CD4-positive, alpha-beta memory T cell (primary cell): ENCODE measurements at regions not wholly inside any gene's neighbourhood (a gene's known extent, or its start where the extent isn't known, plus 50 kb on each side); places are given as distances from the start of the nearest gene placed in this dataset.
A peak's percentile ranks its signal among the peaks of the same experiment; 100 is the strongest.

Experiments
- CTCF ChIA-PET: fragments of 350-600 bp; sonication (Branson Sonifier 250); formaldehyde crosslinking; loops from one replicate; lab custom pipeline; 2021; ENCODE audit warnings: inconsistent platforms; ENCODE audit not compliant: partially characterized antibody; lab: Charles Lee
- POLR2A ChIA-PET: fragments of 350-600 bp; sonication (Branson Sonifier 250); formaldehyde crosslinking; loops from one replicate; lab custom pipeline; 2021; ENCODE audit not compliant: partially characterized antibody; lab: Charles Lee
- DNase-seq, 5 donors: peaks; one replicate each; pipeline versions ENCODE4 v3.0.0 to v3.0.0-alpha.2; 2020 to 2022; ENCODE audit warnings: mixed read lengths in 1 of 5
- H3K27ac ChIP-seq: one replicate; pipeline ENCODE4 v1.7.0; 2013; ENCODE audit warnings: low read depth, low read length
- H3K27me3 ChIP-seq: 2 replicates; pipeline ENCODE4 v1.7.0; 2013; ENCODE audit warnings: mild to moderate bottlenecking, low read length, moderate library complexity; ENCODE audit not compliant: insufficient read depth
- H3K36me3 ChIP-seq: 2 replicates; pipeline ENCODE4 v1.7.0; 2013; ENCODE audit warnings: mild to moderate bottlenecking, low read length, moderate library complexity; ENCODE audit not compliant: insufficient read depth
- H3K4me1 ChIP-seq: 2 replicates; pipeline ENCODE4 v1.7.0; 2013; ENCODE audit warnings: mild to moderate bottlenecking, low read length, moderate library complexity; ENCODE audit not compliant: insufficient read depth
- H3K4me3 ChIP-seq, 2 donors: one replicate each; pipeline ENCODE4 v1.7.0; 2013; ENCODE audit warnings: low read length in 2 of 2, mild to moderate bottlenecking in 1 of 2
- H3K9me3 ChIP-seq, 2 donors: one replicate each; pipeline ENCODE4 v1.7.0; 2013; ENCODE audit warnings: low read length in 2 of 2, control low read depth in 1 of 2; ENCODE audit not compliant: control insufficient read depth in 1 of 2
- H3K27ac Mint-ChIP-seq, 7 donors: one replicate each; pipeline ENCODE4 v1.8.0; 2020 to 2021; ENCODE audit warnings: mixed read lengths in 7 of 7, mild to moderate bottlenecking in 6 of 7, inconsistent platforms in 3 of 7, moderate library complexity in 3 of 7
- H3K27me3 Mint-ChIP-seq, 2 donors: one replicate each; pipeline ENCODE4 v1.8.0; 2020 to 2021; ENCODE audit warnings: mixed read lengths in 2 of 2
- H3K36me3 Mint-ChIP-seq, 2 donors: one replicate each; pipeline ENCODE4 v1.8.0; 2020 to 2021; ENCODE audit warnings: mixed read lengths in 2 of 2, inconsistent platforms in 1 of 2, mild to moderate bottlenecking in 1 of 2
- H3K4me1 Mint-ChIP-seq, 4 donors: one replicate each; pipeline ENCODE4 v1.8.0; 2020 to 2021; ENCODE audit warnings: mixed read lengths in 4 of 4, mild to moderate bottlenecking in 1 of 4
- H3K4me3 Mint-ChIP-seq, 8 donors: one replicate each; pipeline ENCODE4 v1.8.0; 2020 to 2021; ENCODE audit warnings: mixed read lengths in 8 of 8, mild to moderate bottlenecking in 7 of 8, moderate library complexity in 6 of 8, inconsistent platforms in 3 of 8
- H3K9me3 Mint-ChIP-seq, 8 donors: one replicate each; pipeline ENCODE4 v1.8.0; 2020 to 2021; ENCODE audit warnings: mixed read lengths in 8 of 8, mild to moderate bottlenecking in 5 of 8, inconsistent platforms in 3 of 8, moderate library complexity in 1 of 8
- intact Hi-C: fragments of 100-400 bp; cut with micrococcal nuclease; formaldehyde crosslinking; loops from one replicate; pipeline ENCODE4 v1.15.1; 2023

DNA sequence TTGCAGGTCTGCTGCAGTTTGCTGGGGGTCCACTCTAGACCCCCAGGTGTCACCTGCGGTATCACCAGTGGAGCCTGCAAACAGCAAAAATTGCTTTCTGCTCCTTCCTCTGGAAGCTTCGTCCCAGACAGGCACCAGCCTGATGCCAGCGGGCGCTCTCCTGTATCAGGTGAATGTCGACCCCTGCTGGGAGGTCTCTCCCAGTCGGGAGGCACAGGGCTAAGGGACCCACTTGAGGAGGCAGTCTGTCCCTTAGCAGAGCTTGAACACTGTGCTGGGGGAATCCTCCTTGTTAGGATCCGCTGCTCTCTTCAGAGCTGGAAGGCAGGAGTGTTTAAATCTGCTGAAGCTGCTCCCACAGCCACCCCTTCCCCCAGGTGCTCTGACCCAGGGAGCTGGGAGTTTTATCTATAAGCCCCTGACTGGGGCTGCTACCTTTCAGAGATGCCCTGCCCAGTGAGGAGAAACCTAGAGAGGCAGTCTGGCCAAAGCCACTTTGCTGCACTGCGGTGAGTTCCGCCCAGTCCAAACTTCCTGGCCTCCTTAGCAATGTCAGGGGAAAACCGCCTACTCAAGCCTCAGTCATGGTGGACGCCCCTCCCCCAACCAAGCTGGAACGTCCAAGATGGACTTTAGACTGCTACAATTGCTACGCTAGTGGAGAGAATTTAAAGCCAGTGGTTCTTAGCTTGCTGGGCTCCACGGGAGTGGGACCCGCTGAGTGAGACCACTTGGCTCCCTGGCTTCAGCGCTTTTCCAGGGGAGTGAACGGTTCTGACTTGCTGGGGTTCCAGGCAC, 652.5 kb downstream of the KCNJ3 start:
- ChIA-PET POLR2A (no interaction called here), CTCF (no interaction called here)
- H3K27me3 Mint-ChIP-seq: peaks cover 0 to 2% of the 10 kb centered on the region in 2 donors
- H3K36me3 Mint-ChIP-seq: no peaks in the 10 kb centered on the region
- H3K9me3 Mint-ChIP-seq: peaks cover 0 to 4% (median 0%) of the 10 kb centered on the region in 8 donors
- H3K27me3 ChIP-seq: no peaks in the 10 kb centered on the region
- intact Hi-C loops: no loop called here
- no peaks in the 10 kb centered on the region for H3K4me1 Mint-ChIP-seq
- no peaks in the 10 kb centered on the region for H3K9me3 ChIP-seq
- no peak overlapping the region for H3K27ac ChIP-seq
- no peaks in the 10 kb centered on the region for H3K4me1 ChIP-seq
- H3K27ac Mint-ChIP-seq: no peak overlapping the region
- H3K36me3 ChIP-seq: no peaks in the 10 kb centered on the region
- H3K4me3 Mint-ChIP-seq: no peak overlapping the region
- H3K4me3 ChIP-seq: no peak overlapping the region
- DNase-seq: peak in 1 of 5 donors; percentile 34

- Histone ChIP-seq H3K4me1 (no peaks in the 10 kb centered on the region), H3K4me3 (no peak overlapping the region), H3K36me3 (no peaks in the 10 kb centered on the region), H3K27ac (no peak overlapping the region), H3K27me3 (no peaks in the 10 kb centered on the region), H3K9me3 (no peaks in the 10 kb centered on the region)
- DNase-seq: no peak
- Mint-ChIP-seq H3K4me1 (no peaks in the 10 kb centered on the region), H3K9me3 (peaks cover 0 to 6% (median 0%) of the 10 kb centered on the region in 8 donors), H3K27me3 (no peaks in the 10 kb centered on the region), H3K36me3 (no peaks in the 10 kb centered on the region), H3K4me3 (no peak overlapping the region), H3K27ac (no peak overlapping the region)
- ChIA-PET CTCF (interaction anchor here (0.6 kb wide), 1 partner anchor 914 kb away, joined by 3 read pairs; no protein-coding TSS in a partner anchor), POLR2A (no interaction called here)
- intact Hi-C loops: no loop called here
These were observed 633.5 kb downstream of the KCNJ3 start for GRCh38 chr2:155332016-155332415.

GRCh38 chr2:155320236-155320635, 621.7 kb downstream of the KCNJ3 start:
- DNase-seq: no peak
- POLR2A ChIA-PET: no interaction called here
- Mint-ChIP-seq H3K9me3 (peaks cover 0 to 5% (median 0%) of the 10 kb centered on the region in 8 donors), H3K4me1 (no peaks in the 10 kb centered on the region), H3K36me3 (no peaks in the 10 kb centered on the region), H3K27me3 (no peaks in the 10 kb centered on the region), H3K4me3 (no peak overlapping the region), H3K27ac (no peak overlapping the region)
- Histone ChIP-seq H3K4me1 (no peaks in the 10 kb centered on the region), H3K4me3 (no peak overlapping the region), H3K27me3 (no peaks in the 10 kb centered on the region), H3K36me3 (no peaks in the 10 kb centered on the region), H3K9me3 (no peaks in the 10 kb centered on the region), H3K27ac (no peak overlapping the region)
- CTCF ChIA-PET: interaction anchor here (1.2 kb wide), 1 partner anchor 8 kb away, joined by 3 read pairs; no protein-coding TSS in a partner anchor
- intact Hi-C loops: no loop called here

DNA sequence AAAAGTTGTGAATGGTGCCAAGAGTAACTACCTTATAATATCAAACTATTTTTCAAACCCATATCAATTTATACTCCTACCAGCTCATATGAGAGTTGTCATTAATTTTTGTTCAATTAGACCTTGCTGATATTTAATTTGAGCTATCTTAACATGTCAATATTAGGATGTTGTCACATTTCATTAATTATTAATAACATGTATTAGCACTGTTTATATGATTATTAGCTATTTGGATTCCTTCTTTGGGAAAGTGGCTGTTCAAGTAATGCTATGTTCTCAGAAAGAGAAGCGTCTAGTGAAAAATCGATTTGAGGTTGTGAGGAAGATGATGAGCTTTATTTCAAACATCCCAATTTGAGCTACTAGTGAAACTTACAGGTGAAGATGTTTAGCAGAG, 620.2 kb downstream of the KCNJ3 start:
- H3K27ac ChIP-seq: no peak overlapping the region
- no peak overlapping the region for H3K4me3 Mint-ChIP-seq
- H3K36me3 Mint-ChIP-seq: no peaks in the 10 kb centered on the region
- no peaks in the 10 kb centered on the region for H3K27me3 ChIP-seq
- POLR2A ChIA-PET: no interaction called here
- H3K27ac Mint-ChIP-seq: peak overlapping the region in 1 of 7 donors; percentile 48
- H3K36me3 ChIP-seq: no peaks in the 10 kb centered on the region
- no peaks in the 10 kb centered on the region for H3K27me3 Mint-ChIP-seq
- intact Hi-C loops: no loop called here
- CTCF ChIA-PET: no interaction called here
- no peak overlapping the region for H3K4me3 ChIP-seq
- no peaks in the 10 kb centered on the region for H3K4me1 ChIP-seq
- H3K9me3 Mint-ChIP-seq: peaks cover 0 to 2% (median 0%) of the 10 kb centered on the region in 8 donors
- H3K9me3 ChIP-seq: no peaks in the 10 kb centered on the region
- DNase-seq: no peak
- no peaks in the 10 kb centered on the region for H3K4me1 Mint-ChIP-seq

DNA sequence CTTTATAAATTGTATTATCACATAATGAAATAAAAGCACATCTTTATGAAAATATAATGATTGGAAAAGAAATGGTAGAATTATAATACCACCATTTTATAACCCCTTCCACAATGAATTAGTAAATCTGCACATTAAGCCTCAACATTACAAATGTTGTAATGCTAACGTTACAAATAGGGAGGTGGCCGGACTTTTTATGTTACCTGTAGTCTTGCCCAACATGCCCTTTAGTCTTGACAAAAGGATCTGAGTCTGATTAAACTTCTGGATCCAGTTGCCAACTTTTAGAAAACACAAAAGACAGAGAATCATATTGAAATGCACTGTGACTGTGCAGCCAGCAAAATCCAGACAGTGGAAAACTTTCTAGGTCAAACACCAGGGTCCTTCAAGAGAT, 617.3 kb downstream of the KCNJ3 start:
- Histone ChIP-seq H3K9me3 (no peaks in the 10 kb centered on the region), H3K27me3 (no peaks in the 10 kb centered on the region), H3K4me1 (no peaks in the 10 kb centered on the region), H3K27ac (no peak overlapping the region), H3K4me3 (no peak overlapping the region), H3K36me3 (no peaks in the 10 kb centered on the region)
- DNase-seq: no peak
- H3K27ac Mint-ChIP-seq: no peak overlapping the region
- intact Hi-C loops: no loop called here
- no peak overlapping the region for H3K4me3 Mint-ChIP-seq
- H3K4me1 Mint-ChIP-seq: no peaks in the 10 kb centered on the region
- ChIA-PET POLR2A (no interaction called here), CTCF (no interaction called here)
- H3K27me3 Mint-ChIP-seq: no peaks in the 10 kb centered on the region
- no peaks in the 10 kb centered on the region for H3K36me3 Mint-ChIP-seq
- H3K9me3 Mint-ChIP-seq: peaks cover 0 to 1% (median 0%) of the 10 kb centered on the region in 8 donors

DNA sequence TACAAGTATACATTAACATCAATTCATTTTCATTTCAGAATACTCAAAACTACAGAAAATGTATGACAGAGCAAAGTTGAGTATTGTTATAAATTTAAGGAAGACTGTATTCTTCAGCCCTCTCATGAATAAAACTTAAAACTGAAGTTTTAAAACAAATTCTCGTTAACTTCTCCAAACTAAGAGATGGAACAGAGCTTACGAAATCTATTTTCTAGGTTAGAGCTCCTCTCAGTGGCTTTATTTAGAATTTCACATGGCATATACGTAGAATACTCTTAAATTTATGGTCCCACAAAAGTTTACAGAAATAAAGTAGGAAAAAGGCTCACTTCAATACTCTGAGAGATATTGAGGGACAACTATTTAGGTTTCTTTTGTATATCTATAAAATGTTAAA, 612.1 kb downstream of the KCNJ3 start:
- no peak overlapping the region for H3K4me3 Mint-ChIP-seq
- no peak for DNase-seq
- H3K4me1 Mint-ChIP-seq: no peaks in the 10 kb centered on the region
- H3K27ac ChIP-seq: no peak overlapping the region
- H3K9me3 ChIP-seq: no peaks in the 10 kb centered on the region
- H3K4me3 ChIP-seq: no peak overlapping the region
- H3K27me3 Mint-ChIP-seq: no peaks in the 10 kb centered on the region
- ChIA-PET CTCF (no interaction called here), POLR2A (no interaction called here)
- H3K4me1 ChIP-seq: no peaks in the 10 kb centered on the region
- H3K27me3 ChIP-seq: no peaks in the 10 kb centered on the region
- no peaks in the 10 kb centered on the region for H3K9me3 Mint-ChIP-seq
- intact Hi-C loops: no loop called here
- no peaks in the 10 kb centered on the region for H3K36me3 ChIP-seq
- no peaks in the 10 kb centered on the region for H3K36me3 Mint-ChIP-seq
- H3K27ac Mint-ChIP-seq: no peak overlapping the region

- no peak overlapping the region for H3K4me3 ChIP-seq
- H3K36me3 ChIP-seq: no peaks in the 10 kb centered on the region
- ChIA-PET CTCF (no interaction called here), POLR2A (no interaction called here)
- Mint-ChIP-seq H3K27ac (no peak overlapping the region), H3K36me3 (no peaks in the 10 kb centered on the region), H3K4me3 (no peak overlapping the region), H3K4me1 (no peaks in the 10 kb centered on the region), H3K27me3 (no peaks in the 10 kb centered on the region), H3K9me3 (peaks cover 0 to under 1% (median 0%) of the 10 kb centered on the region in 8 donors)
- DNase-seq: no peak
- no peak overlapping the region for H3K27ac ChIP-seq
- no peaks in the 10 kb centered on the region for H3K27me3 ChIP-seq
- H3K4me1 ChIP-seq: no peaks in the 10 kb centered on the region
- no peaks in the 10 kb centered on the region for H3K9me3 ChIP-seq
- intact Hi-C loops: no loop called here
These were observed 611.0 kb downstream of the KCNJ3 start for GRCh38 chr2:155309483-155309882.
